Stomach smooth muscle (tissue), 2 donors: ENCODE measurements at regions not wholly inside any gene's neighbourhood (a gene's known extent, or its start where the extent isn't known, plus 50 kb on each side); places are given as distances from the start of the nearest gene placed in this dataset.

ENCODE experiments used
- H3K27ac ChIP-seq: one replicate; pipeline ENCODE4 v1.7.0; 2013; ENCODE audit warnings: mild to moderate bottlenecking, low read length, inconsistent platforms
- H3K27me3 ChIP-seq, 2 donors: one replicate each; pipeline ENCODE4 v1.7.0; 2013; ENCODE audit warnings: low read length in 2 of 2; ENCODE audit not compliant: insufficient read depth in 2 of 2, control insufficient read depth in 1 of 2
- H3K36me3 ChIP-seq, 2 donors: one replicate each; pipeline ENCODE4 v1.7.0; 2013; ENCODE audit warnings: low read length in 2 of 2; ENCODE audit not compliant: control insufficient read depth in 2 of 2, insufficient read depth in 2 of 2
- H3K4me1 ChIP-seq: one replicate; pipeline ENCODE4 v1.7.0; 2013; ENCODE audit warnings: low read length; ENCODE audit not compliant: control insufficient read depth, insufficient read depth
- H3K4me3 ChIP-seq, 2 donors: one replicate each; pipeline ENCODE4 v1.7.0; 2013; ENCODE audit warnings: low read length in 2 of 2
- H3K9ac ChIP-seq, 2 donors: one replicate each; pipeline ENCODE4 v1.7.0; 2013; ENCODE audit warnings: low read length in 2 of 2, mild to moderate bottlenecking in 1 of 2
- H3K9me3 ChIP-seq, 2 donors: one replicate each; pipeline ENCODE4 v1.7.0; 2013; ENCODE audit warnings: low read length in 2 of 2; ENCODE audit not compliant: control insufficient read depth in 2 of 2
- donor health status: healthy.
- donor health status: Pancreatic carcinoma.

GRCh38 chr4:4619821-4620220, 78.0 kb upstream of the STX18 start:
- no peaks in the 10 kb centered on the region for H3K36me3 ChIP-seq
- no peak overlapping the region for H3K9ac ChIP-seq
- H3K9me3 ChIP-seq: peaks cover 3 to 8% of the 10 kb centered on the region in 2 donors
- no peaks in the 10 kb centered on the region for H3K4me1 ChIP-seq
- no peak overlapping the region for H3K27ac ChIP-seq
- no peak overlapping the region for H3K4me3 ChIP-seq
- no peaks in the 10 kb centered on the region for H3K27me3 ChIP-seq

- Histone ChIP-seq H3K9me3 (peaks cover 3 to 8% of the 10 kb centered on the region in 2 donors), H3K27ac (no peak overlapping the region), H3K36me3 (no peaks in the 10 kb centered on the region), H3K4me1 (no peaks in the 10 kb centered on the region), H3K27me3 (no peaks in the 10 kb centered on the region), H3K4me3 (no peak overlapping the region), H3K9ac (no peak overlapping the region)
Measured at GRCh38 chr4:4618847-4619246, 77.0 kb upstream of the STX18 start.

GRCh38 chr4:4614925-4615678, 73.3 kb upstream of the STX18 start:
- no peak overlapping the region for H3K27ac ChIP-seq
- no peaks in the 10 kb centered on the region for H3K27me3 ChIP-seq
- H3K36me3 ChIP-seq: no peaks in the 10 kb centered on the region
- H3K9ac ChIP-seq: no peak overlapping the region
- no peaks in the 10 kb centered on the region for H3K4me1 ChIP-seq
- H3K4me3 ChIP-seq: no peak overlapping the region
- peaks cover 0 to 8% of the 10 kb centered on the region in 2 donors for H3K9me3 ChIP-seq

GRCh38 chr4:4613641-4614286, 71.9 kb upstream of the STX18 start:
- peaks cover 0 to 5% of the 10 kb centered on the region in 2 donors for H3K9me3 ChIP-seq
- H3K36me3 ChIP-seq: no peaks in the 10 kb centered on the region
- H3K9ac ChIP-seq: no peak overlapping the region
- no peak overlapping the region for H3K27ac ChIP-seq
- H3K4me1 ChIP-seq: no peaks in the 10 kb centered on the region
- H3K27me3 ChIP-seq: no peaks in the 10 kb centered on the region
- no peak overlapping the region for H3K4me3 ChIP-seq

- H3K9ac ChIP-seq: no peak overlapping the region
- H3K27ac ChIP-seq: no peak overlapping the region
- no peaks in the 10 kb centered on the region for H3K27me3 ChIP-seq
- no peaks in the 10 kb centered on the region for H3K36me3 ChIP-seq
- no peak overlapping the region for H3K4me3 ChIP-seq
- H3K4me1 ChIP-seq: no peaks in the 10 kb centered on the region
- H3K9me3 ChIP-seq: no peaks in the 10 kb centered on the region
Measured at GRCh38 chr4:4613126-4613465, 71.2 kb upstream of the STX18 start.

GRCh38 chr4:4610672-4611071, 68.8 kb upstream of the STX18 start:
- no peaks in the 10 kb centered on the region for H3K4me1 ChIP-seq
- H3K36me3 ChIP-seq: no peaks in the 10 kb centered on the region
- H3K9me3 ChIP-seq: no peaks in the 10 kb centered on the region
- no peak overlapping the region for H3K4me3 ChIP-seq
- no peaks in the 10 kb centered on the region for H3K27me3 ChIP-seq
- H3K9ac ChIP-seq: no peak overlapping the region
- no peak overlapping the region for H3K27ac ChIP-seq

GRCh38 chr4:4609622-4610334, 67.9 kb upstream of the STX18 start:
- no peaks in the 10 kb centered on the region for H3K27me3 ChIP-seq
- H3K36me3 ChIP-seq: no peaks in the 10 kb centered on the region
- H3K9ac ChIP-seq: no peak overlapping the region
- no peaks in the 10 kb centered on the region for H3K4me1 ChIP-seq
- no peaks in the 10 kb centered on the region for H3K9me3 ChIP-seq
- H3K27ac ChIP-seq: no peak overlapping the region
- no peak overlapping the region for H3K4me3 ChIP-seq

GRCh38 chr4:4608214-4608537, 66.3 kb upstream of the STX18 start:
- Histone ChIP-seq H3K9me3 (no peaks in the 10 kb centered on the region), H3K27ac (no peak overlapping the region)

GRCh38 chr4:4607336-4608213, 65.7 kb upstream of the STX18 start:
- no peak overlapping the region for H3K4me3 ChIP-seq
- no peak overlapping the region for H3K27ac ChIP-seq
- H3K27me3 ChIP-seq: no peaks in the 10 kb centered on the region
- no peaks in the 10 kb centered on the region for H3K36me3 ChIP-seq
- H3K9me3 ChIP-seq: peaks cover 0 to 3% of the 10 kb centered on the region in 2 donors
- no peaks in the 10 kb centered on the region for H3K4me1 ChIP-seq
- no peak overlapping the region for H3K9ac ChIP-seq

More at GRCh38 chr4:4608214-4608537, 66.3 kb upstream of the STX18 start:
- H3K36me3 ChIP-seq: no peaks in the 10 kb centered on the region
- no peak overlapping the region for H3K9ac ChIP-seq
- no peak overlapping the region for H3K4me3 ChIP-seq
- H3K27me3 ChIP-seq: no peaks in the 10 kb centered on the region
- no peaks in the 10 kb centered on the region for H3K4me1 ChIP-seq

GRCh38 chr4:4606321-4606720, 64.5 kb upstream of the STX18 start:
- peaks cover 0 to 4% of the 10 kb centered on the region in 2 donors for H3K9me3 ChIP-seq
- no peaks in the 10 kb centered on the region for H3K36me3 ChIP-seq
- no peaks in the 10 kb centered on the region for H3K27me3 ChIP-seq
- H3K9ac ChIP-seq: no peak overlapping the region
- H3K27ac ChIP-seq: no peak overlapping the region
- H3K4me3 ChIP-seq: no peak overlapping the region
- no peaks in the 10 kb centered on the region for H3K4me1 ChIP-seq
